ENCODE measurements at regions not wholly inside any gene's neighbourhood (a gene's known extent, or its start where the extent isn't known, plus 50 kb on each side); places are given as distances from the start of the nearest gene placed in this dataset.

GRCh38 chr13:104833221-104833620 is 1702.2 kb downstream of the EFNB2 start:
- no peak for DNase-seq (ENCODE audit: low spot score)

- DNase-seq (ENCODE audit: low spot score) = no peak
Measured at GRCh38 chr13:104832231-104832630, 1703.2 kb downstream of the EFNB2 start.

- DNase-seq (ENCODE audit: low spot score) = no peak
Measured at GRCh38 chr13:104831831-104832230, 1703.6 kb downstream of the EFNB2 start.

- no peak for DNase-seq (ENCODE audit: low spot score)
Measured at GRCh38 chr13:104823709-104824108, 1711.8 kb downstream of the EFNB2 start.

GRCh38 chr13:104823071-104823470 is 1712.4 kb downstream of the EFNB2 start:
- no peak for DNase-seq (ENCODE audit: low spot score)

GRCh38 chr13:104817271-104817670 is 1718.2 kb downstream of the EFNB2 start:
- DNase-seq (ENCODE audit: low spot score) = no peak

- no peak for DNase-seq (ENCODE audit: low spot score)
Measured at GRCh38 chr13:104816726-104817125, 1718.7 kb downstream of the EFNB2 start.

GRCh38 chr13:104810242-104810641 is 1725.2 kb downstream of the EFNB2 start:
- no peak for DNase-seq (ENCODE audit: low spot score)

GRCh38 chr13:104809483-104809882 is 1726.0 kb downstream of the EFNB2 start:
- no peak for DNase-seq (ENCODE audit: low spot score)

- DNase-seq (ENCODE audit: low spot score) = no peak
Measured at GRCh38 chr13:104805346-104805745, 1730.1 kb downstream of the EFNB2 start.

- DNase-seq (ENCODE audit: low spot score) = no peak
Measured at GRCh38 chr13:104799152-104799551, 1732.9 kb upstream of the SLC10A2 start.

GRCh38 chr13:104798486-104798885 is 1732.3 kb upstream of the SLC10A2 start:
- DNase-seq (ENCODE audit: low spot score) = no peak

GRCh38 chr13:104796581-104796980 is 1730.4 kb upstream of the SLC10A2 start:
- DNase-seq (ENCODE audit: low spot score) = no peak

GRCh38 chr13:104785952-104786351 is 1719.7 kb upstream of the SLC10A2 start:
- DNase-seq (ENCODE audit: low spot score) = no peak

- DNase-seq (ENCODE audit: low spot score) = no peak
Measured at GRCh38 chr13:104784891-104785290, 1718.7 kb upstream of the SLC10A2 start.

GRCh38 chr13:104782741-104783140 is 1716.5 kb upstream of the SLC10A2 start:
- DNase-seq (ENCODE audit: low spot score) = no peak

GRCh38 chr13:104779311-104779993 is 1713.2 kb upstream of the SLC10A2 start:
- no peak for DNase-seq (ENCODE audit: low spot score)

- DNase-seq (ENCODE audit: low spot score) = no peak
Measured at GRCh38 chr13:104773775-104774174, 1707.6 kb upstream of the SLC10A2 start.

- no peak for DNase-seq (ENCODE audit: low spot score)
Measured at GRCh38 chr13:104769545-104769944, 1703.3 kb upstream of the SLC10A2 start.

- DNase-seq (ENCODE audit: low spot score) = no peak
Measured at GRCh38 chr13:104766319-104766718, 1700.1 kb upstream of the SLC10A2 start.

- DNase-seq (ENCODE audit: low spot score) = no peak
Measured at GRCh38 chr13:104764600-104764999, 1698.4 kb upstream of the SLC10A2 start.

- DNase-seq (ENCODE audit: low spot score) = no peak
Measured at GRCh38 chr13:104759069-104759468, 1692.9 kb upstream of the SLC10A2 start.

GRCh38 chr13:104757712-104758111 is 1691.5 kb upstream of the SLC10A2 start:
- no peak for DNase-seq (ENCODE audit: low spot score)

- DNase-seq (ENCODE audit: low spot score) = no peak
Measured at GRCh38 chr13:104750377-104750776, 1684.2 kb upstream of the SLC10A2 start.
